HCT116 (cell line): ENCODE measurements at regions not wholly inside any gene's neighbourhood (a gene's known extent, or its start where the extent isn't known, plus 50 kb on each side); places are given as distances from the start of the nearest gene placed in this dataset.

ENCODE experiments used
- ATAC-seq: fragments of 200-7000 bp; cut with Tn5 transposase; 2 replicates; pipeline ENCODE4 v1.9.1; 2020; ENCODE audit warnings: mild to moderate bottlenecking, moderate library complexity
- BruUV-seq: library from RNA; stranded (reverse); fragments of 400-500 nt; replicated peaks from 2 replicates; lab custom pipeline; 2021; lab: Mats Ljungman, UMichigan
- CTCF ChIA-PET: fragments of 300-600 bp; sonication (Branson Sonifier 250); formaldehyde crosslinking; loops from one replicate; lab custom pipeline; 2021; ENCODE audit warnings: antibody characterized with exemption; lab: Charles Lee
- POLR2A ChIA-PET: fragments of 300-600, 350-600 bp; sonication (Branson Sonifier 250); formaldehyde crosslinking; loops from one replicate; lab custom pipeline; 2021; ENCODE audit warnings: antibody characterized with exemption; lab: Charles Lee
- RAD21 ChIA-PET, 2 experiments: fragments of 300-600 bp; sonication (Branson Sonifier 250); formaldehyde crosslinking; loops; one replicate each; lab custom pipeline; 2023; ENCODE audit warnings: low total read pairs in 2 of 2; ENCODE audit not compliant: uncharacterized antibody in 2 of 2, unreplicated experiment in 2 of 2, low non-redundant PET in 1 of 2; lab: Charles Lee
- DNase-seq: peaks from one replicate; pipeline ENCODE4 v3.0.0-alpha.2; 2010; ENCODE audit warnings: low read depth, low spot score
- H2AFZ ChIP-seq: fragments of 200-600 bp; shearing (Covaris generic), sonication (generic); 2 replicates; pipeline ENCODE4 v1.6.1; 2017; ENCODE audit warnings: low read depth, mixed run types, mixed read lengths, antibody characterized with exemption, low read length; ENCODE audit not compliant: poor library complexity, severe bottlenecking
- H3K27ac ChIP-seq: 2 replicates; pipeline ENCODE4 v1.5.1; 2012; ENCODE audit warnings: low read depth, low read length
- H3K27me3 ChIP-seq: fragments of 200-600 bp; sonication (generic); 2 replicates; pipeline ENCODE4 v1.6.1; 2016; ENCODE audit warnings: mixed run types, low read length, mixed read lengths; ENCODE audit not compliant: insufficient read depth
- H3K36me3 ChIP-seq, 2 experiments: fragments of 200-500 bp in 1 of 2; fragments of 200-600 bp in 1 of 2; sonication (Bioruptor generic) in 1 of 2; sonication (generic) in 1 of 2; 2 replicates each; pipeline versions ENCODE4 v1.5.1 to v1.6.1; 2014 to 2016; ENCODE audit warnings: low read length in 2 of 2, inconsistent platforms in 1 of 2, mixed read lengths in 1 of 2, mixed run types in 1 of 2; ENCODE audit not compliant: insufficient read depth in 2 of 2, control insufficient read depth in 1 of 2
- H3K4me1 ChIP-seq, 2 experiments: fragments of 200-600 bp in 1 of 2; sonication (generic) in 1 of 2; 2 replicates each; pipeline versions ENCODE4 v1.5.1 to v1.6.1; 2012 to 2017; ENCODE audit warnings: low read length in 2 of 2, inconsistent platforms in 1 of 2, mild to moderate bottlenecking in 1 of 2, mixed read lengths in 1 of 2, mixed run types in 1 of 2, moderate library complexity in 1 of 2; ENCODE audit not compliant: insufficient read depth in 2 of 2, control insufficient read depth in 1 of 2
- H3K4me2 ChIP-seq: fragments of 200-600 bp; sonication (generic); 2 replicates; pipeline ENCODE4 v1.6.1; 2017; ENCODE audit warnings: mixed run types, low read length, mixed read lengths
- H3K4me3 ChIP-seq, 2 experiments: fragments of 200-600 bp in 1 of 2; sonication (generic) in 1 of 2; replicated peaks in 1 of 2; 2 replicates each; pipeline ENCODE4 v1.5.1; 2011 to 2016; ENCODE audit warnings: low read length in 2 of 2, control low read depth in 1 of 2, low read depth in 1 of 2, mild to moderate bottlenecking in 1 of 2, mixed read lengths in 1 of 2, mixed run types in 1 of 2
- H3K79me2 ChIP-seq: fragments of 200-600 bp; sonication (generic); 2 replicates; pipeline ENCODE4 v1.6.1; 2017; ENCODE audit warnings: mild to moderate bottlenecking, mixed run types, low read length, moderate library complexity, mixed read lengths; ENCODE audit not compliant: insufficient read depth
- H3K9ac ChIP-seq: fragments of 200-600 bp; sonication (generic); 2 replicates; pipeline ENCODE4 v1.6.1; 2016; ENCODE audit warnings: low read length, mixed read lengths
- H3K9me2 ChIP-seq: fragments of 200-600 bp; sonication (generic), shearing (Covaris generic); 2 replicates; pipeline ENCODE4 v1.6.1; 2017; ENCODE audit warnings: mixed run types, mild to moderate bottlenecking, moderate library complexity; ENCODE audit not compliant: insufficient read depth
- H3K9me3 ChIP-seq, 2 experiments: fragments of 200-500 bp in 1 of 2; fragments of 200-600 bp in 1 of 2; sonication (Bioruptor generic) in 1 of 2; sonication (generic) in 1 of 2; 2 replicates each; pipeline ENCODE4 v1.6.1; 2014 to 2017; ENCODE audit warnings: low read length in 2 of 2, mixed read lengths in 2 of 2, inconsistent platforms in 1 of 2, low read depth in 1 of 2, mild to moderate bottlenecking in 1 of 2, mixed run types in 1 of 2, moderate library complexity in 1 of 2; ENCODE audit not compliant: control insufficient read depth in 1 of 2, insufficient read depth in 1 of 2
- H4K20me1 ChIP-seq: fragments of 200-600 bp; sonication (generic), shearing (Covaris generic); 2 replicates; pipeline ENCODE4 v1.6.1; 2017; ENCODE audit warnings: mixed run types, mild to moderate bottlenecking, moderate library complexity; ENCODE audit not compliant: insufficient read depth
- CBX3 ChIP-seq: IDR thresholded peaks from 2 replicates; pipeline ENCODE4 v1.6.1; 2012; ENCODE audit warnings: low read depth
- CEBPB ChIP-seq: IDR thresholded peaks from 2 replicates; pipeline ENCODE4 v1.6.1; 2012; ENCODE audit warnings: low read depth
- EGR1 ChIP-seq: IDR thresholded peaks from 2 replicates; pipeline ENCODE4 v1.6.1; 2012; ENCODE audit warnings: low read depth
- ELF1 ChIP-seq: IDR thresholded peaks from 2 replicates; pipeline ENCODE4 v1.6.1; 2012; ENCODE audit warnings: low read depth, borderline replicate concordance
- EZH2phosphoT487 ChIP-seq: fragments of 200-600 bp; IDR thresholded peaks from 2 replicates; pipeline ENCODE4 v1.6.1; 2018; ENCODE audit warnings: antibody characterized with exemption, borderline replicate concordance
- JUND ChIP-seq: IDR thresholded peaks from 2 replicates; pipeline ENCODE4 v1.6.1; 2012
- POLR2A ChIP-seq: IDR thresholded peaks from 2 replicates; pipeline ENCODE4 v1.7.0; 2011; ENCODE audit warnings: borderline replicate concordance; ENCODE audit not compliant: insufficient read depth, insufficient read length; ENCODE audit errors: extremely low read depth
- REST ChIP-seq: IDR thresholded peaks from 2 replicates; pipeline ENCODE4 v1.6.1; 2012; ENCODE audit warnings: low read depth
- SP1 ChIP-seq: IDR thresholded peaks from 2 replicates; pipeline ENCODE4 v1.6.1; 2012; ENCODE audit warnings: low read depth
- SRF ChIP-seq: IDR thresholded peaks from 2 replicates; pipeline ENCODE4 v1.6.1; 2012; ENCODE audit warnings: low read depth
- TCF7L2 ChIP-seq: IDR thresholded peaks from 2 replicates; pipeline ENCODE4 v1.7.0; 2011; ENCODE audit warnings: borderline replicate concordance, inconsistent platforms; ENCODE audit not compliant: insufficient read depth, insufficient read length; ENCODE audit errors: extremely low read depth
- ZFX ChIP-seq: fragments of 450-650 bp; IDR thresholded peaks from 2 replicates; pipeline ENCODE4 v1.6.1; 2017
- intact Hi-C: fragments of 100-400 bp; cut with micrococcal nuclease; formaldehyde crosslinking; loops from 2 replicates; pipeline ENCODE4 v1.10.0; 2022
- TF ChIP-seq, protein P1 (sequence below), 3 experiments: fragments of 200-600 bp in 1 of 3; sonication (generic) in 1 of 3; IDR thresholded peaks in 2 of 3; conservative IDR thresholded peaks in 1 of 3; 2 replicates each; pipeline ENCODE4 v1.5.1; 2012 to 2017; ENCODE audit warnings: low read depth in 2 of 3, low read length in 2 of 3, antibody characterized with exemption in 1 of 3, borderline replicate concordance in 1 of 3, control low read depth in 1 of 3, mild to moderate bottlenecking in 1 of 3, mixed read lengths in 1 of 3, mixed run types in 1 of 3, moderate library complexity in 1 of 3; ENCODE audit not compliant: insufficient read depth in 1 of 3
- TF ChIP-seq, protein P2 (sequence below): IDR thresholded peaks from 2 replicates; pipeline ENCODE4 v1.6.1; 2012

- Histone ChIP-seq H3K9ac (no peak overlapping the region), H2AFZ (no peak overlapping the region), H3K4me1 (no peaks in the 10 kb centered on the region), H3K9me2 (no peaks in the 10 kb centered on the region), H3K4me2 (no peak overlapping the region), H3K9me3 (no peaks in the 10 kb centered on the region), H3K36me3 (no peaks in the 10 kb centered on the region), H3K27ac (no peak overlapping the region), H3K79me2 (no peaks in the 10 kb centered on the region), H3K27me3 (no peaks in the 10 kb centered on the region), H4K20me1 (no peaks in the 10 kb centered on the region), H3K4me3 (no peak overlapping the region)
- ATAC-seq = no peak
- TF ChIP-seq, protein P1, sequence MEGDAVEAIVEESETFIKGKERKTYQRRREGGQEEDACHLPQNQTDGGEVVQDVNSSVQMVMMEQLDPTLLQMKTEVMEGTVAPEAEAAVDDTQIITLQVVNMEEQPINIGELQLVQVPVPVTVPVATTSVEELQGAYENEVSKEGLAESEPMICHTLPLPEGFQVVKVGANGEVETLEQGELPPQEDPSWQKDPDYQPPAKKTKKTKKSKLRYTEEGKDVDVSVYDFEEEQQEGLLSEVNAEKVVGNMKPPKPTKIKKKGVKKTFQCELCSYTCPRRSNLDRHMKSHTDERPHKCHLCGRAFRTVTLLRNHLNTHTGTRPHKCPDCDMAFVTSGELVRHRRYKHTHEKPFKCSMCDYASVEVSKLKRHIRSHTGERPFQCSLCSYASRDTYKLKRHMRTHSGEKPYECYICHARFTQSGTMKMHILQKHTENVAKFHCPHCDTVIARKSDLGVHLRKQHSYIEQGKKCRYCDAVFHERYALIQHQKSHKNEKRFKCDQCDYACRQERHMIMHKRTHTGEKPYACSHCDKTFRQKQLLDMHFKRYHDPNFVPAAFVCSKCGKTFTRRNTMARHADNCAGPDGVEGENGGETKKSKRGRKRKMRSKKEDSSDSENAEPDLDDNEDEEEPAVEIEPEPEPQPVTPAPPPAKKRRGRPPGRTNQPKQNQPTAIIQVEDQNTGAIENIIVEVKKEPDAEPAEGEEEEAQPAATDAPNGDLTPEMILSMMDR (IDR thresholded peaks at IDR 0.05 in 2 of 3, conservative IDR thresholded peaks at IDR 0.05 in 1 of 3; ENCODE audit: borderline replicate concordance in 1 of 3, insufficient read depth in 1 of 3, low read depth in 2 of 3, low read length in 2 of 3) = no peak
- TF ChIP-seq POLR2A (no peak), ELF1 (no peak), REST (no peak), EZH2phosphoT487 (no peak), TCF7L2 (no peak), SP1 (no peak), EGR1 (no peak), JUND (no peak), ZFX (no peak), SRF (no peak), CEBPB (no peak), CBX3 (no peak)
- TF ChIP-seq, protein P2, sequence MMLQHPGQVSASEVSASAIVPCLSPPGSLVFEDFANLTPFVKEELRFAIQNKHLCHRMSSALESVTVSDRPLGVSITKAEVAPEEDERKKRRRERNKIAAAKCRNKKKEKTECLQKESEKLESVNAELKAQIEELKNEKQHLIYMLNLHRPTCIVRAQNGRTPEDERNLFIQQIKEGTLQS = no peak
- intact Hi-C loops = no loop called here
- RAD21 ChIA-PET = no interaction called here
- no TSS peak for BruUV-seq
- POLR2A ChIA-PET = no interaction called here
- CTCF ChIA-PET = interaction anchor here (2.6 kb wide), 1 partner anchor 8 kb away, joined by 18 read pairs; no protein-coding TSS in a partner anchor
- no peak for DNase-seq
These were observed 73.4 kb downstream of the OR13A1 start for GRCh38 chr10:45241865-45242520.
